Left ventricle myocardium inferior (tissue), 1 donor: ENCODE measurements at regions not wholly inside any gene's neighbourhood (a gene's known extent, or its start where the extent isn't known, plus 50 kb on each side); places are given as distances from the start of the nearest gene placed in this dataset.

Source experiments
- DNase-seq: peaks from one replicate; pipeline ENCODE4 v3.0.0-alpha.2; 2020
- H3K27ac ChIP-seq: fragments of 200-600 bp; replicated peaks from 2 replicates; pipeline ENCODE4 v1.8.0; 2021
- H3K27me3 ChIP-seq: fragments of 200-600 bp; 2 replicates; pipeline ENCODE4 v1.8.0; 2021; ENCODE audit warnings: low read depth
- H3K36me3 ChIP-seq: fragments of 200-600 bp; 2 replicates; pipeline ENCODE4 v1.8.0; 2021
- H3K4me1 ChIP-seq: fragments of 200-600 bp; 2 replicates; pipeline ENCODE4 v1.8.0; 2021
- H3K4me3 ChIP-seq: fragments of 200-600 bp; 2 replicates; pipeline ENCODE4 v1.8.0; 2021; ENCODE audit warnings: mild to moderate bottlenecking, moderate library complexity
- H3K9me3 ChIP-seq: fragments of 200-600 bp; replicated peaks from 2 replicates; pipeline ENCODE4 v1.8.0; 2021
- intact Hi-C: fragments of 100-400 bp; cut with micrococcal nuclease; formaldehyde crosslinking; loops from one replicate; pipeline ENCODE4 v1.11.0; 2022
- TF ChIP-seq, protein P1 (sequence below): fragments of 200-600 bp; IDR thresholded peaks from 2 replicates; pipeline ENCODE4 v1.8.0; 2021; ENCODE audit warnings: antibody characterized with exemption, mild to moderate bottlenecking, borderline replicate concordance
- donor health status: DM: no; HTN: yes; CAD: no; lungs with severe emphysema.

DNA sequence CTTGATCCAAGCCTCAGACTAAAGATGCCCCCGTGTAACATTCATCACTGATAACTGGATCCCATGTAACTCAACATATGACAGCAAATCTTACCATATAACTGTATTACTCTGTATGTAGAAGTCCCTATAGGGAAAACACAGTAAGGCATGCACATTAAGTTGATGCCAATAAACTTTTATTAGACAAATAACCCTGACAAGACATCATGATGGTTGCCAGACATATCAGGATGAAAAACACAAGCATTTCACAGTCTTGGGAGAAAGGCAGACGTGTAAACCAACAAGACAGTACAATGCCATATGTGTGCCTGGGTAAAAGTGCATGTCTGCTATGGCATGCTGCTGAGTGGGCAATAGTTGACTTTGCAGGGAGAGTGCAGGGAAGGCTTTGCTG, 142.2 kb downstream of the HERPUD2 start:
- H3K4me1 ChIP-seq: no peaks in the 10 kb centered on the region
- no peaks in the 10 kb centered on the region for H3K36me3 ChIP-seq
- DNase-seq: no peak
- H3K27me3 ChIP-seq: no peaks in the 10 kb centered on the region
- no peak overlapping the region for H3K27ac ChIP-seq
- TF ChIP-seq, protein P1, sequence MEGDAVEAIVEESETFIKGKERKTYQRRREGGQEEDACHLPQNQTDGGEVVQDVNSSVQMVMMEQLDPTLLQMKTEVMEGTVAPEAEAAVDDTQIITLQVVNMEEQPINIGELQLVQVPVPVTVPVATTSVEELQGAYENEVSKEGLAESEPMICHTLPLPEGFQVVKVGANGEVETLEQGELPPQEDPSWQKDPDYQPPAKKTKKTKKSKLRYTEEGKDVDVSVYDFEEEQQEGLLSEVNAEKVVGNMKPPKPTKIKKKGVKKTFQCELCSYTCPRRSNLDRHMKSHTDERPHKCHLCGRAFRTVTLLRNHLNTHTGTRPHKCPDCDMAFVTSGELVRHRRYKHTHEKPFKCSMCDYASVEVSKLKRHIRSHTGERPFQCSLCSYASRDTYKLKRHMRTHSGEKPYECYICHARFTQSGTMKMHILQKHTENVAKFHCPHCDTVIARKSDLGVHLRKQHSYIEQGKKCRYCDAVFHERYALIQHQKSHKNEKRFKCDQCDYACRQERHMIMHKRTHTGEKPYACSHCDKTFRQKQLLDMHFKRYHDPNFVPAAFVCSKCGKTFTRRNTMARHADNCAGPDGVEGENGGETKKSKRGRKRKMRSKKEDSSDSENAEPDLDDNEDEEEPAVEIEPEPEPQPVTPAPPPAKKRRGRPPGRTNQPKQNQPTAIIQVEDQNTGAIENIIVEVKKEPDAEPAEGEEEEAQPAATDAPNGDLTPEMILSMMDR: no peak
- H3K9me3 ChIP-seq: no peaks in the 10 kb centered on the region
- intact Hi-C loops: no loop called here
- no peak overlapping the region for H3K4me3 ChIP-seq

DNA sequence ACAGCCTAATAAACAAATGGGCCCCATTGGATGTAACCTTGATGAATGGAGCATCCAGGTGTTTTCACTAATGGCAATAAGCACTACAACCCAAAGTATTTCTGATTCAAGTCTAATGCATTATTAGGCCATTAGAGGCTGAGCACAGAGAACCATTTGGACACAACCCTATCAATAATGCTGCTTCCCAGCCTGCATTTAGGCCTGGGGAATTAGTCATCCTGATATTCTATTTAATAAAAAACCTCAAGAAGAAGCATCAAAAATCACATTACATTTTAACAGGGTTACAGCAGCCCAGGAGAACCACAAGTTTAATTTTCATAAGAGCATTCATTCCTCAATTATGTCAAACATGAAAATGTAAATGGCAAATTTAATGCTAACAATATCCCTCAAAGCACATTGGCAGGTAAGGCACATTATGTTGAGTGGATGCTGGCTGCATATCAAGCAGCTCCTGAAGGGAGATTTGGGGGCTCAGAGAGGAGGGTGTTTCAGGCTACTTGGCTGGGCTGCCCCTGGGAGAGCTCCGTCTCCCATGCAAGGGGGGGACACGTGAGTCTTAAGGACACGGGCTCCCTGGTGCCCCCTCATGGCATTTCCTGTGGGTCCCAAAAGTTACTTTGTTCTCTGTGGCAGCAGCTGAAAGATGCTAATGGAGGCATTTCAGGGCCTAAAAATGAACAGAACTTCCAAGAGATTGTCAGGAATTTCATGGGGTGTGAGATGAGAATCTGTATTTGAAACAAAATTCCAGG, 143.4 kb downstream of the HERPUD2 start:
- H3K36me3 ChIP-seq: no peaks in the 10 kb centered on the region
- TF ChIP-seq, protein P1: no peak
- no peaks in the 10 kb centered on the region for H3K27me3 ChIP-seq
- H3K4me3 ChIP-seq: no peak overlapping the region
- no peaks in the 10 kb centered on the region for H3K4me1 ChIP-seq
- DNase-seq: no peak
- H3K9me3 ChIP-seq: no peaks in the 10 kb centered on the region
- intact Hi-C loops: no loop called here
- no peak overlapping the region for H3K27ac ChIP-seq

DNA sequence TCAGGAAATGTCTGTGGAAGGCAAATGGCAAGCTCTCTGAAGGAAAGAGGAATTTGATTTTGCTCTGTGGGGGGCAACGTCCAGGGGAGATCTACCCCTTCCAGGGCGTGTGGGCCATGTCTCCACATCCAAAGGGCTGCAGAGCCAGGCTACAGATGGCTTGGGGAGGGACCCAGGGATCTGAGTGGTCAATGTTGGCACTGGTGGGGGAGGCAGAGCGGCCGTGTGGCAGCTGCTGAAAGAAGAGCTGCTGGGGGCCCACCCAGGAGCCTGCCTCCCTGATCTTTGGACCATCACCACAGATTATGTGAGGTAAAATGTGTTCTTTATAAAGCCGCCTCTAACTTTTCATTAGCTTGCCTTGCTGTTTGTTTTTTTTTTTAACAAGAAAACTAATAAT, 144.1 kb downstream of the HERPUD2 start:
- Histone ChIP-seq H3K27ac (no peak overlapping the region), H3K27me3 (no peaks in the 10 kb centered on the region), H3K4me3 (no peak overlapping the region), H3K9me3 (no peaks in the 10 kb centered on the region), H3K4me1 (no peaks in the 10 kb centered on the region), H3K36me3 (no peaks in the 10 kb centered on the region)
- intact Hi-C loops: no loop called here
- DNase-seq: no peak
- TF ChIP-seq, protein P1: no peak

DNA sequence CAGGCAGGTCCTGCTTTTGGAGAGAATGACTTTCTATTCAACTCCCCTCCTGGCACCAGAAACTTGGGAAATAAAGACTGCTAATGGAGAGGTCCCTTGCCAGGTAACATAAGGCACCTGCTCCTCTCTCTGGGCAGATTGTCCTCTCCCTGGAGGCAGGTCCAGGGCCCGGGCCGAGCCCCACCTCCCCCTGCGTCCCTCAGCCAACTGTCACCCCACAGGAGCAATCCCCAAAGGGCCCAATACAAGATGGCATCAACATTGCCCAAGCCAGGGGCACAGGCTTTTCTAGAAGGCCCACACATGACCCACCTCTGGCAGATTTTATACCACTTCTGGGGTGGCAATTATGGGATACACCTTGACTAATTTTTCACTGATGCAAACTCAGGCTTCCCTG, 145.2 kb downstream of the HERPUD2 start:
- Histone ChIP-seq H3K27ac (no peak overlapping the region), H3K36me3 (no peaks in the 10 kb centered on the region), H3K9me3 (no peaks in the 10 kb centered on the region), H3K4me3 (no peak overlapping the region), H3K4me1 (no peaks in the 10 kb centered on the region), H3K27me3 (no peaks in the 10 kb centered on the region)
- intact Hi-C loops: no loop called here
- TF ChIP-seq, protein P1: no peak
- no peak for DNase-seq

DNA sequence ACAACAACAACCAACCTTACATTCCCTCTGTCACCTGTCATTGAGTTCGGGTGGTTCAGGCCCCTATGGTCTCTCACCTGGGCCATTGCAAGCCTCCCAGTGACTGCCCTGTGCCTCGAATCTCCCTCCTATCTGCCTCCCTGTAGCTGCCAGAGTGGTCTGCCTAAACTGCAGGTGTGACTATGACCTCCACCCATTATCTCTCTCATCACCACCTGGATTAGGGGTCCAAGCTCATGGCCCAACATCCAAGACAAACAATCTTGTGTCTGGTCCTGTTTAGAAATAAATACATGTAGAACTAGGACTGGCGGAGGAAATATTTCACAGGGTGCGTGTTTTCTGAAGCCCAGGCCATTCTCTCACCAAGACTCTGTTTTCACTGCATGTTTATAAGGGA, 146.6 kb downstream of the HERPUD2 start:
- no peak for DNase-seq
- H3K4me3 ChIP-seq: no peak overlapping the region
- H3K27me3 ChIP-seq: no peaks in the 10 kb centered on the region
- H3K27ac ChIP-seq: no peak overlapping the region
- no peaks in the 10 kb centered on the region for H3K9me3 ChIP-seq
- intact Hi-C loops: no loop called here
- TF ChIP-seq, protein P1: no peak
- H3K36me3 ChIP-seq: no peaks in the 10 kb centered on the region
- no peaks in the 10 kb centered on the region for H3K4me1 ChIP-seq
